SJSA1 (cell line): ENCODE measurements at regions not wholly inside any gene's neighbourhood (a gene's known extent, or its start where the extent isn't known, plus 50 kb on each side); places are given as distances from the start of the nearest gene placed in this dataset.

ENCODE experiments used
- DNase-seq, 2 experiments: peaks; one replicate each; pipeline ENCODE4 v3.0.0-alpha.2; 2015 to 2020; ENCODE audit warnings: low spot score in 2 of 2, low read depth in 1 of 2
- H3K27ac ChIP-seq: fragments of 250-450 bp; sonication (Bioruptor Pico); 2 replicates; pipeline ENCODE4 v1.5.1; 2020; ENCODE audit warnings: mild to moderate bottlenecking, moderate library complexity
- H3K27me3 ChIP-seq: fragments of 250-450 bp; sonication (Bioruptor Pico); replicated peaks from 2 replicates; pipeline ENCODE4 v1.5.1; 2020; ENCODE audit warnings: mild to moderate bottlenecking, moderate library complexity
- H3K36me3 ChIP-seq: fragments of 250-450 bp; sonication (Bioruptor Pico); 2 replicates; pipeline ENCODE4 v1.5.1; 2020; ENCODE audit warnings: mild to moderate bottlenecking
- H3K4me1 ChIP-seq: fragments of 250-450 bp; sonication (Bioruptor Pico); replicated peaks from 2 replicates; pipeline ENCODE4 v1.6.1; 2021; ENCODE audit warnings: mild to moderate bottlenecking
- H3K4me3 ChIP-seq: fragments of 250-450 bp; sonication (Bioruptor Pico); 2 replicates; pipeline ENCODE4 v1.5.1; 2020; ENCODE audit warnings: mild to moderate bottlenecking
- H3K9me3 ChIP-seq: fragments of 250-450 bp; sonication (Bioruptor Pico); replicated peaks from 2 replicates; pipeline ENCODE4 v1.5.1; 2020; ENCODE audit warnings: mild to moderate bottlenecking

- Histone ChIP-seq H3K36me3 (no peaks in the 10 kb centered on the region), H3K4me1 (no peaks in the 10 kb centered on the region), H3K4me3 (no peak overlapping the region), H3K27ac (no peak overlapping the region), H3K9me3 (no peaks in the 10 kb centered on the region), H3K27me3 (no peaks in the 10 kb centered on the region)
- no peak for DNase-seq
These were observed 369.2 kb upstream of the MPDZ start for GRCh38 chr9:13648676-13649075.

DNA sequence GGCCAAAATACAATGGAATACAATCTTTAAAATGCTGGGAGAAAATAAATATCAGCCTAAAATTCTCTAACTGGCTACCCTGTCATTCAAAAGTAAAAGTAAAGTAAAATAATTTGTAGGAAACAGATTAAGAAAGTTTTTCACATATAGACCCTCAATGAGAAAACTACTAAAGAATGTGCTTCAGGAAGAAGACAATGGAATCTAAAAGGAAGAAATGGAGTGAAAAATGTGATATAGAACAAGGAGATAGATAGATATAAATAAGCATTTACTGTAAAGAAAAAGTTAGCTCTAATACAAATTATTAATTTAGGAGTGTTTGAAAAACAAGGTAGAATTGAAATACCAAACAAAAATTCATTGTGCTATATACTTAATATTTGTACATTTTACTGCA, 368.6 kb upstream of the MPDZ start:
- no peak for DNase-seq
- no peaks in the 10 kb centered on the region for H3K27me3 ChIP-seq
- H3K4me3 ChIP-seq, result no peak overlapping the region
- H3K4me1 ChIP-seq, result no peaks in the 10 kb centered on the region
- H3K9me3 ChIP-seq, result no peaks in the 10 kb centered on the region
- H3K36me3 ChIP-seq, result no peaks in the 10 kb centered on the region
- no peak overlapping the region for H3K27ac ChIP-seq

- H3K9me3 ChIP-seq, result no peaks in the 10 kb centered on the region
- H3K4me3 ChIP-seq, result no peak overlapping the region
- H3K4me1 ChIP-seq, result no peaks in the 10 kb centered on the region
- H3K27me3 ChIP-seq, result no peaks in the 10 kb centered on the region
- no peaks in the 10 kb centered on the region for H3K36me3 ChIP-seq
- H3K27ac ChIP-seq, result no peak overlapping the region
- DNase-seq, result no peak
These were observed 367.1 kb upstream of the MPDZ start for GRCh38 chr9:13646500-13647021.

DNA sequence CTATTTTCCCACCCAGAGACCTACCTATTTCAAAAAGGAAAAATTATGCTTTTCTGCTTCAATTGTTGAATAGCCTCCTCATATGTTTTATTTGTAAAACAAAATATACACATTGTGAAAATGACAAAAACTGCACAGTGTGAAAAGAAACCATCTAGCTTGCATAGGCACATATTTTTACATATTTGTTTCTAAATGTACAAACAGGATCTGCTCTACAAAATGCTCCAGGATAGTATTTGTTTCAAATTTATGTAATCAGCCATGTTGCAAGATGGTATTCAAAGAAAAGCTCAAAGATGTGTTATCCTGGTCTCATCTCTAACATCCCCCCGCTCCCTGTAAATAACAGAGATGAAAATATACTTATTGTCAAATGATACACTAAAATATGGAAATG, 366.1 kb upstream of the MPDZ start:
- Histone ChIP-seq H3K4me3 (no peak overlapping the region), H3K36me3 (no peaks in the 10 kb centered on the region), H3K4me1 (no peaks in the 10 kb centered on the region), H3K27ac (no peak overlapping the region), H3K27me3 (no peaks in the 10 kb centered on the region), H3K9me3 (no peaks in the 10 kb centered on the region)
- no peak for DNase-seq

GRCh38 chr9:13644675-13645074, 365.2 kb upstream of the MPDZ start:
- Histone ChIP-seq H3K9me3 (no peaks in the 10 kb centered on the region), H3K36me3 (no peaks in the 10 kb centered on the region), H3K27me3 (no peaks in the 10 kb centered on the region), H3K27ac (no peak overlapping the region), H3K4me3 (no peak overlapping the region), H3K4me1 (no peaks in the 10 kb centered on the region)
- no peak for DNase-seq

DNA sequence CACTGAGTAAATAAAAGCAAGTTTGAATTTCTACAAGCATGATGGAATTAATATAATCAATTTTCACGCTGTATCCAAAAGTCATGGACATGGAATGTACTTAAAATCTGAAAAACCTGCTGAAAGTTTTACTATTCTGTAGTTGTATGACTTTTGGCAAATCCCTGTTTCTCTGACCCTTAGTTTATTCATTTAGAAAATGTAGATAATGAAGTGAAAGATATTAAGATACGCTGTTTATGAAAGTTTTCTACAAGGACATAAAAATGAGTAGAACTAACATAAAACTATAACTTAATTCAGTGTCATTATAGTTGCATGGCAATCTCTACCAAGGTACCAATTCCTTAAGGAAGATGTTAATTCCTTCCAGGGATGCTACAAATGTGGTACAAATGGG, 363.2 kb upstream of the MPDZ start:
- Histone ChIP-seq H3K36me3 (no peaks in the 10 kb centered on the region), H3K4me3 (no peak overlapping the region), H3K27me3 (no peaks in the 10 kb centered on the region), H3K9me3 (no peaks in the 10 kb centered on the region), H3K4me1 (no peaks in the 10 kb centered on the region), H3K27ac (no peak overlapping the region)
- DNase-seq, result no peak

DNA sequence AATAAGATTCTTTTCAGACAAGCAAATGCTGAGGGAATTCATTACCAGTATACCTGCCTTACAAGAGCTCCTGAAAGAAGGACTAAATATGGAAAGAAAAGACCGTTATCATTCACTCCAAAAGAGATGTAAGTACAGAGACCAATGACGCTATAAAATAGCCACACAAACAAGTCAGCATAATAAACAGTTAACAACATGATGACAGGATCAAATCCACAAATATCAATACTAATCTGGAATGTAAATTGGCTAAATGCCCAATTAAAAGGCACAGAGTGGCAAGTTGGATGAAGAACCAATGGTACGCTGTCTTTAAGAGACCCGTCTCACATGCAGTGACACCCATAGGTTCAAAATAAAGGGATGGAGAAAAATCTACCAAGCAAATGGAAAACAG, 349.6 kb upstream of the MPDZ start:
- Histone ChIP-seq H3K4me3 (no peak overlapping the region), H3K27ac (no peak overlapping the region), H3K4me1 (no peaks in the 10 kb centered on the region), H3K36me3 (no peaks in the 10 kb centered on the region), H3K27me3 (no peaks in the 10 kb centered on the region), H3K9me3 (no peaks in the 10 kb centered on the region)
- DNase-seq, result no peak

- no peak for DNase-seq
- H3K27ac ChIP-seq, result no peak overlapping the region
- H3K9me3 ChIP-seq, result no peaks in the 10 kb centered on the region
- H3K27me3 ChIP-seq, result no peaks in the 10 kb centered on the region
- H3K4me1 ChIP-seq, result no peaks in the 10 kb centered on the region
- no peaks in the 10 kb centered on the region for H3K36me3 ChIP-seq
- H3K4me3 ChIP-seq, result no peak overlapping the region
These were observed 349.0 kb upstream of the MPDZ start for GRCh38 chr9:13628526-13628925.

- H3K36me3 ChIP-seq, result no peaks in the 10 kb centered on the region
- H3K4me3 ChIP-seq, result no peak overlapping the region
- H3K27ac ChIP-seq, result no peak overlapping the region
- no peaks in the 10 kb centered on the region for H3K4me1 ChIP-seq
- no peaks in the 10 kb centered on the region for H3K9me3 ChIP-seq
- no peaks in the 10 kb centered on the region for H3K27me3 ChIP-seq
- DNase-seq, result no peak
These were observed 348.0 kb upstream of the MPDZ start for GRCh38 chr9:13627502-13627901.

DNA sequence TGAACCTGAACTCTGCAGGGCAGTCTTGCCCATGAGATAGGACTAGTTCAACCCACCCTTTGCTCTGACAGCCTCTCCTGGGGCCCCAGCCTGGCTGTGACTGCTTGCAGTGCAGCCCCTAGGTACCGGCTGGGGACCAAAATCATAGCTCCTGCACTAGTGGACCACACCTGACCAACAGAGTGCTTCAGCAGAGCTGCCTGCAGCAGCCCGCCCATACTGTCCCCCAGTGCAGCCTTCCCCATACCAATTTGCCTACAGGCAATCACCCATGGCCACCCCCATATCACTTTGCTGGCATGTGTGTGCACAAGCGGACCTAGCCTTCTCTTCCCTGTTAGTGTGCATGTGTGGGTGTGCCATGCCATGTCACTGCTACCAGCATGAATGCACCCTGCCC, 347.6 kb upstream of the MPDZ start:
- no peak for DNase-seq
- Histone ChIP-seq H3K4me3 (no peak overlapping the region), H3K27me3 (no peaks in the 10 kb centered on the region), H3K27ac (no peak overlapping the region), H3K9me3 (no peaks in the 10 kb centered on the region), H3K36me3 (no peaks in the 10 kb centered on the region), H3K4me1 (no peaks in the 10 kb centered on the region)

GRCh38 chr9:13626601-13627000, 347.1 kb upstream of the MPDZ start:
- Histone ChIP-seq H3K27me3 (no peaks in the 10 kb centered on the region), H3K9me3 (no peaks in the 10 kb centered on the region)

DNA sequence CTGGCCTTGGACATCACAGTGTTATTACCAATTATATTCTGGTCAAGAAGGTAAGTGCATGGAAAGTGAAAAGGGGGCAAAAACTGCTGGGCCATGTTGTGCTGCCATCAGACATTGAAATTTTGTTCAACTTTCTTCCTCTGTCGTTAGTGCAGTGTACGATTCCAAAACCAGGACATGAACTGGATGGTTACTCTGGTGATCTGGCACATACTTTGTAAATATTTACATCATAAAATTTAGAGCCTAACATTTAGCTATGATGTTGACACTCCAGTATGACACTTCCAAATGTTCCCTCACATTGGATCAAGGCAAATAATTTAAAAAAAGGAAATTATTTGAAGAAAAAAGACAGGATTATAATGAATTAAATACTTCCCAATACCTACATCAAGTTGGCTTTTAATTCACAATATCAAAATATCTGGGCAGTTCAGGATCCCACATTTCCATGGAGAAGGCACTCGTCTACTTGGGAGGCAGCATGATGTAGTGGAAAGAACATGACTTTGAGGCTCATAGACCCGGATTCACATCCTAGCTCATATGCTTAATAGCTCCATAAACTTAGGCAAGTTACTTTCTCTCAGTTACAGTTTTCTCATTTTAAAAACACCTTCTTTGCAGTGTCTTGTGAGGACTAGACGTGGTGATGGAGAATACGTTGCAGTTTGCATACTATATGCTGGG, 342.5 kb upstream of the MPDZ start:
- H3K4me1 ChIP-seq, result no peaks in the 10 kb centered on the region
- no peak overlapping the region for H3K27ac ChIP-seq
- no peak for DNase-seq
- H3K9me3 ChIP-seq, result no peaks in the 10 kb centered on the region
- no peaks in the 10 kb centered on the region for H3K36me3 ChIP-seq
- H3K27me3 ChIP-seq, result no peaks in the 10 kb centered on the region
- H3K4me3 ChIP-seq, result no peak overlapping the region

More at GRCh38 chr9:13626601-13627000, 347.1 kb upstream of the MPDZ start:
- H3K27ac ChIP-seq, result no peak overlapping the region
- no peak for DNase-seq
- no peaks in the 10 kb centered on the region for H3K4me1 ChIP-seq
- no peak overlapping the region for H3K4me3 ChIP-seq
- H3K36me3 ChIP-seq, result no peaks in the 10 kb centered on the region

DNA sequence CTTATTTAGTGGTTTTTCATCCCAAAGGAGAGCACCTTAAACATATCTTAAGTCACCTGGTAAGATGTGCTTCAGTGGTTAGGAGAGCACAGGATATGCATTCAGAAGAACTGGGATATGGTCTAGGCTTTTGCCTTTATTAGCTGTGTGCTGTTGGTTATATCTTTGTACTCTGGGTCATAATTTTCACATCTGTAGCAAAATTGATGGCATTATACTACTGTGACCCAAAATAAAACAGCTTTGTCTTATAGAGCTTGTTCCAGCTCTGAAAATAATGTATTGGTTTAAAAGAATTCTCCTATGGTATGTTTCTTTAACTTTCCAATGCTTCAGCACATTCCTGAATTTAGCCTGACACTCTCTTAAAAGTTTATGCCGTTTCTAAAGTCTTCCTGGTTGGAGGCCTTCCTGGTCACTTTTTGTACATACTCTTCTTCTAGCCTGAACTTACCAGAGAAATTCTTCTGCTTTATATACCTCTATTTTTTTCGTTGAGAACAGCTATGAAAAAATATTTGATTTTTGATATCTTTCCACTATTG, 337.1 kb upstream of the MPDZ start:
- H3K4me3 ChIP-seq, result no peak overlapping the region
- H3K27ac ChIP-seq, result no peak overlapping the region
- no peak for DNase-seq
- no peaks in the 10 kb centered on the region for H3K27me3 ChIP-seq
- H3K36me3 ChIP-seq, result no peaks in the 10 kb centered on the region
- H3K9me3 ChIP-seq, result no peaks in the 10 kb centered on the region
- no peaks in the 10 kb centered on the region for H3K4me1 ChIP-seq

DNA sequence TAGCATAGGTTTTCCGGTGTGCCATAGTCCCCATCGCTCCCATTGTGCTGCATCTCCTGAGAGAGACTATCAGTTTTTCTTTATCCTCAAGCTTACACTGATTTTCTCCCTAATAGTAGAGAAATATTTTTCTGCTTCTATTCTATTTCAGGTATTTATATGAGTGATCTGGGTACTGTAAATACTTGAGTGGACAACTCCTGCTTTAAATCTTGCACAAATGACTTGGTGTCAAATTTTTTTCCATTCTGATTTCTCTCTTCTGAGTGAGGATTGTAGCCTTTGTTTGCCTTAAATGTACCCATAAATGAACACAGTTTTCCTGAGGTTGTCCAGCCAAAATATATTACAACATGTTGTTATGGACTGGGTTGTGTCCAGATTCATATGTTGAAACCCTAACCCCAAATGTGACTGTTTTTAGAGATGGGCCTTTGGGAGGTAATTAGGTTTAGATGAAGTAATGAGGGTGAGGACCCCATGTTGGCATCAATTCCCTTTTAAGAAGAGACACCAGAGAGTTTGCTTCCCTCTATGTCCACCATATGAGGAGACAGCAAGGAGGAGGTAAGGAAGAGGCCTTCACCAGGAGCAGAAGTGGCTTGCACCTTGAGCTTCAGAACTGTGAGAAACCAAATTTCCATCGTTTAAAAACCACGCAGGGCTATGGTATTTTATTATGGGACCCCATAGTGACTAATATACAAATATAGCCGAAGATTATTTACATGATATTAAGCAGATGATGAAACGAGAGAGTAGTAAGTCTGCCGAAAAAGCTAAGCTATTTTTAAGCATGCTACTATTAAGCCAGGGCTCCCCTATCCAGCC, 336.4 kb upstream of the MPDZ start:
- no peak for DNase-seq
- Histone ChIP-seq H3K4me3 (no peak overlapping the region), H3K36me3 (no peaks in the 10 kb centered on the region), H3K27me3 (no peaks in the 10 kb centered on the region), H3K27ac (no peak overlapping the region), H3K9me3 (no peaks in the 10 kb centered on the region), H3K4me1 (no peaks in the 10 kb centered on the region)
